Brain microvascular endothelial cell (primary cell): ENCODE measurements at regions not wholly inside any gene's neighbourhood (a gene's known extent, or its start where the extent isn't known, plus 50 kb on each side); places are given as distances from the start of the nearest gene placed in this dataset.

Experiments
- DNase-seq: peaks from one replicate; pipeline ENCODE4 v3.0.0-alpha.2; 2020
- H3K27ac ChIP-seq: fragments of 250-450 bp; sonication (Bioruptor Pico); 2 replicates; pipeline ENCODE4 v1.5.1; 2020; ENCODE audit warnings: mild to moderate bottlenecking, moderate library complexity
- H3K27me3 ChIP-seq: fragments of 250-450 bp; sonication (Bioruptor Pico); replicated peaks from 2 replicates; pipeline ENCODE4 v1.5.1; 2020; ENCODE audit warnings: mild to moderate bottlenecking
- H3K36me3 ChIP-seq: fragments of 250-450 bp; sonication (Bioruptor Pico); replicated peaks from 2 replicates; pipeline ENCODE4 v1.5.1; 2020; ENCODE audit warnings: mild to moderate bottlenecking
- H3K4me3 ChIP-seq: 2 replicates; pipeline ENCODE4 v1.5.1; 2011; ENCODE audit warnings: low read depth, mild to moderate bottlenecking, control low read depth, low read length, moderate library complexity
- in situ Hi-C: cut with HindIII; loops from 2 replicates; pipeline ENCODE4 v1.10.0; 2017; ENCODE audit warnings: low sequenced_read_pairs, low pct_ligation_motif_present
- TF ChIP-seq, protein P1 (sequence below): IDR thresholded peaks from 2 replicates; pipeline ENCODE4 v1.5.1; 2011; ENCODE audit warnings: low read depth, mild to moderate bottlenecking, moderate library complexity, low read length, control low read depth, inconsistent platforms; ENCODE audit errors: missing control alignments

DNA sequence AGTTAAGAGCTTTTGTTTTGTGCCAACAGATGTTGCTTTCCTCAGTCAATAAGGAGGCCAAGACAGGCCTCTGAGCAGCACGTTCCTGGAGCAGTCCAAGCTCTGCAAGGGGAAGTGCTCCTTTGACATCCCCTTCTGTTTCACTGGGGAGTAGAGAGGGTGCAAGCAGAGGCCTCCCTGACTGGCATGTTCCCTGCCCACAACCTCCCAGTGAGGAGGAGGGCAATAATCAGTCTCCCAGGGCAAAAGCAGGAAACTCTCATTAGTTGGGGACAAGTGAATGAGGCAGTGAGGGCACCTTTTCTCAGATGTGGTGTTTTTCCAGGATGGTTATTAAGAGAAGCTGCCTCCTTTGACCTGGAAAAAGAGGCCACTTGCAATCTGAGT is 79.5 kb upstream of the ZBED5 start:
- Histone ChIP-seq H3K4me3 (no peak overlapping the region), H3K27ac (no peak overlapping the region), H3K36me3 (no peaks in the 10 kb centered on the region), H3K27me3 (no peaks in the 10 kb centered on the region)
- TF ChIP-seq, protein P1, sequence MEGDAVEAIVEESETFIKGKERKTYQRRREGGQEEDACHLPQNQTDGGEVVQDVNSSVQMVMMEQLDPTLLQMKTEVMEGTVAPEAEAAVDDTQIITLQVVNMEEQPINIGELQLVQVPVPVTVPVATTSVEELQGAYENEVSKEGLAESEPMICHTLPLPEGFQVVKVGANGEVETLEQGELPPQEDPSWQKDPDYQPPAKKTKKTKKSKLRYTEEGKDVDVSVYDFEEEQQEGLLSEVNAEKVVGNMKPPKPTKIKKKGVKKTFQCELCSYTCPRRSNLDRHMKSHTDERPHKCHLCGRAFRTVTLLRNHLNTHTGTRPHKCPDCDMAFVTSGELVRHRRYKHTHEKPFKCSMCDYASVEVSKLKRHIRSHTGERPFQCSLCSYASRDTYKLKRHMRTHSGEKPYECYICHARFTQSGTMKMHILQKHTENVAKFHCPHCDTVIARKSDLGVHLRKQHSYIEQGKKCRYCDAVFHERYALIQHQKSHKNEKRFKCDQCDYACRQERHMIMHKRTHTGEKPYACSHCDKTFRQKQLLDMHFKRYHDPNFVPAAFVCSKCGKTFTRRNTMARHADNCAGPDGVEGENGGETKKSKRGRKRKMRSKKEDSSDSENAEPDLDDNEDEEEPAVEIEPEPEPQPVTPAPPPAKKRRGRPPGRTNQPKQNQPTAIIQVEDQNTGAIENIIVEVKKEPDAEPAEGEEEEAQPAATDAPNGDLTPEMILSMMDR: no peak
- in situ Hi-C loops: no loop called here
- DNase-seq: no peak

DNA sequence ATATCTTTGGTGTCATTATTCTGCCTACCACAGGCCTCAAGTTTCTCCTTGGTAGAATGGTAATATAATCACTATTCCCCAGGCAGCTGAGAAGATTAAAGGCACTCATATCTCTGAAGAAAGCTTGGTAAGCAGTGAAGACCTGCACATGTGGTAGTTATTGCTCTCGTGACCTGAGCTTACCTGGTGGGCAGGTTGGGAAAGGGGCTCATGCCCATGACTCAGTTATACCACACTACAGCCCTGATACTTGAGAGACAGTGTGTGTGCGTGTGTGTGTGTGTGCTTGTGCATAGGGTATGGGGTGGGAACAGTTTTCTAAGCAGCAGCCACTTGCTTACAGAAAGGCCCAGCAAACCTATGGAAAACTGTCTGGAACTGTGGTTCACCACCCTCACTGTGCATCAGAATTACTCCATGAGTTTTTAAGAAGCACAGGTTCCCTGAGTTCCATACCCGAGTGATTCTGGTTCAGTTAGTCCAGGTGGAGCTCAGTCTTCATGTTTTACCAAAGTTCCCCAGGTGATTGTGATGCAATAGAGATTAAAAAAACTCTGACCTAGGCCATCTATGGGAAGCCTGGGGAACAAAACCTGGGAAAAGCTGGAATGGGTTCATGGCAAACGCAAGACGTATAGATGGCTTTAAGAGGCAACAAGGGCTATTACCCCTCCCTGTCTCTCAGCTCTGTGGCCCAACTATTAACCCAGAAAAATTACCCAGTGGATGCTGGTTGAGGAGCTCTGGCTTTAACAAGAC is 79.0 kb upstream of the ZBED5 start:
- TF ChIP-seq, protein P1: no peak

DNA sequence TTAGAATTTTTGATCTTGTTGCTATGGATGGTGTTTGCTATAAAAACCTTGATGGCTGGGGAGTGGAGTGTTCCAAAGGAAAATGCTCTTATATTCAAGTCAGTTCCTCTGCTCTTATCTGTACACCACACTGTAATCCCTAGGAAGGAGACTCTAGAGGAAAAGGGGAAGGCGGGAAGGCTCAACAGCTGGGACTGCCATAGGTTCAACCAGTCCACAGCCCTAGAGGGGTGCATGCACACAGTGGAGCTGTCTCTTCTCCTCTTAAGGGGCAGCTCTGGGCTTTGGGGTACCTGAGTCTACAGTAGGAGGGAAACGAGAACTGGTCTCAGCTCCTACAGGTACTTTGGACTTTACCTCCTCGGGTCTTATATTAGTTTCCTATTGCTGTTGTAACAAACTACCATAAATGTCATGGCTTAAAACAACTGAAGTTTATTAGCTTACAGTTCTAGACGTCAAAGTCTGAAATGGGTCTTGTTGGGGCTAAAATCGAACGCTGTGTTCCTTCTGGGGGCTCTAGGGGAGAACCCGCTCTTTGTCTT is 77.2 kb upstream of the ZBED5 start:
- Histone ChIP-seq H3K27ac (no peak overlapping the region), H3K36me3 (no peaks in the 10 kb centered on the region), H3K27me3 (no peaks in the 10 kb centered on the region), H3K4me3 (no peak overlapping the region)
- TF ChIP-seq, protein P1: no peak
- no peak for DNase-seq
- in situ Hi-C loops: no loop called here

More for the DNA sequence above, 79.0 kb upstream of the ZBED5 start:
- in situ Hi-C loops: no loop called here
- Histone ChIP-seq H3K36me3 (no peaks in the 10 kb centered on the region), H3K27ac (no peak overlapping the region), H3K4me3 (no peak overlapping the region), H3K27me3 (no peaks in the 10 kb centered on the region)
- no peak for DNase-seq

DNA sequence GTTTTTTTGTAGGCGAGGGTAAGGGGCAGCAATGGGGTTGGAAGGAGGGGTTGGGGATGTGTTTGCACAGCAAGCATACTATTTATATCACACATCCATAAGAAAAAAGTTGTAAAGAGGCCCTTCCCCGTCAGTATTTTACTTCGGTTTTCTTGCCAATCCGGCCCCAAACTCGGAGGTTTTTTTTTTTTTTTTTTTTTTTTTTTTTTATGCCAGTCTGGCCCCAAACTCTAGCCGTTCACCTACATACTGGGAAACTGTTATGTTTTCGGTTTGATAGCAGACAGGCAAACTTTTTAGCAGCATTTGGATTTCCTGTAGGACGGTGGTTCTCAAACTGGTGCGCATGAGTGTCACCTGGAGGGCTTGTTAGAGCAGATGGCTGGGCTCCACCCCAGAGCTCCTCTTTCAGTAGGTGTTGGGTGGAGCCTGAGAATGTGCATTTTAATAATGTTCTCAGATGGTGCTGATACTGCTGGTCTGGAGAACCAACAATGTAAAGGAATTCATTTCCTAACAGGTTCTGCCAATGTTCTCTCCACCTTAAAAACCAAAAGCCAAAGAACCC is 76.5 kb upstream of the ZBED5 start:
- in situ Hi-C loops: no loop called here

DNA sequence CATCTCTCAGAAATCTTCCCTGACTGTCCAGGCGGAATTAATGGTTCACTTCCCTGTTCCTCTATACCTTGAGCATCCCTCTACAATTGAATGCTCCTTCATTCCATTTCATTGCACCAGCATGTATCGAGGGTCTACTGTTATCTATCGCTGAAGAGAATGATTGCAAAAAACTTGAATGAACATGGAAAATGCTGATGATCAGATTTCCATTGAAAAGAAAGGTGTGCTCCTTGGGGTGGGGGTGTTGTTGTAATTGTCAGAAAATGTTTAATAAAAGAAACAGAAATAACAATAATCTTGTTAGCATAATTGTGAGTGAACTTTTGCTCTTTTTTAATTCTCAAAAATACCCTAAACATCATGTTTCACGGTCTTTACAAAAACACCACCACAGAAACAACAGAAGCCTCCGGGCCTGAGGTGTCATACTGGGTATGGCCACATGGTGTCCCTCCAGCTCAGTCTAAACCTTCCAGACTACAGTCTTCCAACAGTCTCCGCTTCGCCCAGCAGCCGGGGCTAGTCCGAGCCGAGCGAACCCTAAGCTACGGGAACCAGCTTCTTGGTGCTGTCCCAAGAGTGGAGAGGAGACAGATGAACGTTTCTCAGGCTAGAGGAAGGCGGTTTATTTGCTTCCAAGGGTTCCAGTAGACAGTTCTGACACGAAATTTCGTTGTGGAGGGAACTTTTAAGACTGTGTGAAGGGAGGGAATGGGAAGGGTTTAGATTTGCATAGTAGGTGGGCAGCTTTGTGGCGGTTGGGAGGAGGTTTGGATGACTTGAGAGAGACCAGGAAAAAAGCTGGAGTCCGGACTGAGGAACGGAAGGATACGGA is 75.8 kb upstream of the ZBED5 start:
- peak; percentile 94 for DNase-seq
- peak overlapping the region; percentile 63 for H3K4me3 ChIP-seq
- H3K36me3 ChIP-seq: no peaks in the 10 kb centered on the region
- H3K27ac ChIP-seq: no peak overlapping the region
- TF ChIP-seq, protein P1: peak; percentile 96
- no peaks in the 10 kb centered on the region for H3K27me3 ChIP-seq
- in situ Hi-C loops: no loop called here

More for the DNA sequence above, 76.5 kb upstream of the ZBED5 start:
- Histone ChIP-seq H3K36me3 (no peaks in the 10 kb centered on the region), H3K27me3 (no peaks in the 10 kb centered on the region), H3K27ac (no peak overlapping the region), H3K4me3 (peak overlapping the region; percentile 63)
- TF ChIP-seq, protein P1: no peak
- DNase-seq: no peak
